ENCODE measurements at regions not wholly inside any gene's neighbourhood (a gene's known extent, or its start where the extent isn't known, plus 50 kb on each side); places are given as distances from the start of the nearest gene placed in this dataset.
"Not testable (repeated sequence)": the region's sequence is repeated elsewhere in the genome, so short reads cannot be mapped to it uniquely, and the experiment has no call there.

GRCh38 chr2:71922091-71922490 is 225.6 kb downstream of the CYP26B1 start:
- TF ChIP-seq POLR2A (IDR thresholded peaks at IDR 0.05) (no peak), CTCF (IDR thresholded peaks at IDR 0.05) (no peak)
- Histone ChIP-seq H3K27ac (no peak overlapping the region), H3K36me3 (no peaks in the 10 kb centered on the region), H3K4me1 (peaks cover 0 to 18% (median 1%) of the 10 kb centered on the region in 4 donors), H3K9me3 (no peaks in the 10 kb centered on the region), H3K4me3 (no peak overlapping the region), H3K27me3 (no peaks in the 10 kb centered on the region)
- no peak for DNase-seq

- not testable (repeated sequence) for H3K9me3 ChIP-seq
Measured at GRCh38 chr2:71920819-71921218, 226.8 kb downstream of the CYP26B1 start.

GRCh38 chr2:71919708-71920107 is 228.0 kb downstream of the CYP26B1 start:
- Histone ChIP-seq H3K27me3 (no peaks in the 10 kb centered on the region), H3K4me3 (no peak overlapping the region), H3K4me1 (no peaks in the 10 kb centered on the region), H3K36me3 (no peaks in the 10 kb centered on the region), H3K9me3 (no peaks in the 10 kb centered on the region), H3K27ac (no peak overlapping the region)
- no peak for DNase-seq
- TF ChIP-seq CTCF (IDR thresholded peaks at IDR 0.05): no peak
- TF ChIP-seq POLR2A (IDR thresholded peaks at IDR 0.05): no peak

More at GRCh38 chr2:71920819-71921218, 226.8 kb downstream of the CYP26B1 start:
- H3K4me3 ChIP-seq, DNase-seq, H3K36me3 ChIP-seq, H3K27ac ChIP-seq, H3K4me1 ChIP-seq, H3K27me3 ChIP-seq: not testable (repeated sequence)

- Histone ChIP-seq H3K36me3 (no peaks in the 10 kb centered on the region), H3K27me3 (no peaks in the 10 kb centered on the region), H3K4me3 (no peak overlapping the region), H3K27ac (no peak overlapping the region), H3K9me3 (peaks cover 0 to 7% (median 0%) of the 10 kb centered on the region in 4 donors), H3K4me1 (no peaks in the 10 kb centered on the region)
- no peak for DNase-seq
- no peak for TF ChIP-seq CTCF (IDR thresholded peaks at IDR 0.05)
- no peak for TF ChIP-seq POLR2A (IDR thresholded peaks at IDR 0.05)
Measured at GRCh38 chr2:71910277-71910676, 237.4 kb downstream of the CYP26B1 start.

GRCh38 chr2:71908798-71909197 is 238.9 kb downstream of the CYP26B1 start:
- Histone ChIP-seq H3K27me3 (no peaks in the 10 kb centered on the region), H3K4me1 (no peaks in the 10 kb centered on the region), H3K36me3 (no peaks in the 10 kb centered on the region), H3K27ac (no peak overlapping the region), H3K9me3 (peaks cover 0 to 7% (median 0%) of the 10 kb centered on the region in 4 donors), H3K4me3 (no peak overlapping the region)
- no peak for TF ChIP-seq CTCF (IDR thresholded peaks at IDR 0.05)
- no peak for TF ChIP-seq POLR2A (IDR thresholded peaks at IDR 0.05)
- DNase-seq: no peak

GRCh38 chr2:71907503-71907902 is 240.2 kb downstream of the CYP26B1 start:
- no peak overlapping the region for H3K4me3 ChIP-seq

More at GRCh38 chr2:71907503-71907902, 240.2 kb downstream of the CYP26B1 start:
- Histone ChIP-seq H3K27me3 (no peaks in the 10 kb centered on the region), H3K4me1 (no peaks in the 10 kb centered on the region), H3K27ac (no peak overlapping the region), H3K36me3 (no peaks in the 10 kb centered on the region), H3K9me3 (peaks cover 0 to 7% (median 0%) of the 10 kb centered on the region in 4 donors)
- TF ChIP-seq CTCF (IDR thresholded peaks at IDR 0.05): no peak
- TF ChIP-seq POLR2A (IDR thresholded peaks at IDR 0.05): no peak
- DNase-seq: no peak

Measured in Peyer's patch (tissue), 4 donors.